HG02885 (cell line): ENCODE measurements at regions not wholly inside any gene's neighbourhood (a gene's known extent, or its start where the extent isn't known, plus 50 kb on each side); places are given as distances from the start of the nearest gene placed in this dataset.
"Not testable (repeated sequence)": the region's sequence is repeated elsewhere in the genome, so short reads cannot be mapped to it uniquely, and the experiment has no call there.

Experiments
- ATAC-seq: cut with Tn5 transposase; IDR thresholded peaks from one replicate; pipeline ENCODE4 v1.9.1; 2021; ENCODE audit warnings: mild to moderate bottlenecking; ENCODE audit not compliant: unreplicated experiment, poor library complexity

GRCh38 chr3:150249779-150250470 lies 158.2 kb upstream of the TSC22D2 start:
- no peak for ATAC-seq

GRCh38 chr3:150248888-150249681 lies 159.0 kb upstream of the TSC22D2 start:
- no peak for ATAC-seq

GRCh38 chr3:150248116-150248887 lies 159.8 kb upstream of the TSC22D2 start:
- ATAC-seq, result peak; percentile 67

GRCh38 chr3:150247441-150247840 lies 160.7 kb upstream of the TSC22D2 start:
- no peak for ATAC-seq

- ATAC-seq, result no peak
These were observed 164.6 kb upstream of the TSC22D2 start for GRCh38 chr3:150243466-150243865.

GRCh38 chr3:150242220-150242936 lies 165.7 kb upstream of the TSC22D2 start:
- no peak for ATAC-seq

GRCh38 chr3:150240891-150241290 lies 167.2 kb upstream of the TSC22D2 start:
- ATAC-seq, result no peak

- no peak for ATAC-seq
These were observed 168.3 kb upstream of the TSC22D2 start for GRCh38 chr3:150239766-150240165.

GRCh38 chr3:150238995-150239619 lies 169.0 kb upstream of the TSC22D2 start:
- ATAC-seq, result no peak

GRCh38 chr3:150238048-150238802 lies 169.9 kb upstream of the TSC22D2 start:
- ATAC-seq, result no peak

GRCh38 chr3:150237490-150237889 lies 170.6 kb upstream of the TSC22D2 start:
- no peak for ATAC-seq

- ATAC-seq, result no peak
These were observed 171.6 kb upstream of the TSC22D2 start for GRCh38 chr3:150236316-150237082.

- no peak for ATAC-seq
These were observed 172.3 kb upstream of the TSC22D2 start for GRCh38 chr3:150235799-150236198.

- ATAC-seq, result no peak
These were observed 175.1 kb upstream of the TSC22D2 start for GRCh38 chr3:150232992-150233451.

GRCh38 chr3:150230037-150230436 lies 178.1 kb upstream of the TSC22D2 start:
- ATAC-seq, result no peak

GRCh38 chr3:150228626-150229025 lies 179.5 kb upstream of the TSC22D2 start:
- ATAC-seq, result not testable (repeated sequence)

- ATAC-seq, result no peak
These were observed 180.3 kb upstream of the TSC22D2 start for GRCh38 chr3:150227839-150228238.

GRCh38 chr3:150225986-150226385 lies 182.1 kb upstream of the TSC22D2 start:
- no peak for ATAC-seq
